PC-3 (cell line): ENCODE measurements at regions not wholly inside any gene's neighbourhood (a gene's known extent, or its start where the extent isn't known, plus 50 kb on each side); places are given as distances from the start of the nearest gene placed in this dataset.

ENCODE experiments used
- ATAC-seq: fragments of 200-7000 bp; cut with Tn5 transposase; 2 replicates; pipeline ENCODE4 v1.9.1; 2020; ENCODE audit warnings: mild to moderate bottlenecking, moderate library complexity
- BruUV-seq: library from RNA; stranded (reverse); fragments of 400-500 nt; replicated peaks from 2 replicates; lab custom pipeline; 2021; lab: Mats Ljungman, UMichigan
- CTCF ChIA-PET: fragments of 300-600 bp; sonication (Branson Sonifier 250); formaldehyde crosslinking; loops from one replicate; lab custom pipeline; 2022; ENCODE audit warnings: antibody characterized with exemption; lab: Charles Lee
- POLR2A ChIA-PET: fragments of 300-600 bp; sonication (Branson Sonifier 250); formaldehyde crosslinking; loops from one replicate; lab custom pipeline; 2022; ENCODE audit warnings: antibody characterized with exemption; ENCODE audit not compliant: unreplicated experiment; lab: Charles Lee
- DNase-seq: peaks from one replicate; pipeline ENCODE4 v3.0.0-alpha.2; 2015
- H2AFZ ChIP-seq: fragments of 300-600 bp; sonication (generic); 2 replicates; pipeline ENCODE4 v1.6.0; 2016; ENCODE audit warnings: antibody characterized with exemption, low read length
- H3F3A ChIP-seq: fragments of 300-600 bp; sonication (generic); one replicate; pipeline ENCODE4 v1.6.0; 2017; ENCODE audit warnings: antibody characterized with exemption, low read length, control low read depth, mild to moderate bottlenecking; ENCODE audit not compliant: unreplicated experiment
- H3K27ac ChIP-seq: fragments of 300-600 bp; sonication (generic); 2 replicates; pipeline ENCODE4 v1.5.1; 2016; ENCODE audit warnings: mild to moderate bottlenecking, low read length
- H3K27me3 ChIP-seq: fragments of 300-600 bp; sonication (generic); 2 replicates; pipeline ENCODE4 v1.6.1; 2016; ENCODE audit warnings: low read length, mixed read lengths
- H3K36me3 ChIP-seq: fragments of 300-600 bp; sonication (generic); 2 replicates; pipeline ENCODE4 v1.6.1; 2016; ENCODE audit warnings: low read depth, mixed run types, low read length, mixed read lengths
- H3K4me1 ChIP-seq: fragments of 300-600 bp; sonication (generic); 2 replicates; pipeline ENCODE4 v1.5.1; 2016; ENCODE audit warnings: low read length; ENCODE audit not compliant: insufficient read depth
- H3K4me2 ChIP-seq: fragments of 300-600 bp; sonication (generic); 2 replicates; pipeline ENCODE4 v1.6.0; 2016; ENCODE audit warnings: low read length
- H3K4me3 ChIP-seq: fragments of 300-600 bp; sonication (generic); 2 replicates; pipeline ENCODE4 v1.5.1; 2016; ENCODE audit warnings: mild to moderate bottlenecking, low read length, mixed read lengths
- H3K79me2 ChIP-seq: fragments of 300-600 bp; sonication (generic); 2 replicates; pipeline ENCODE4 v1.6.1; 2017; ENCODE audit warnings: low read length, mixed read lengths
- H3K9ac ChIP-seq: fragments of 300-600 bp; sonication (generic); 2 replicates; pipeline ENCODE4 v1.6.0; 2016; ENCODE audit warnings: mild to moderate bottlenecking, low read length
- H3K9me2 ChIP-seq: fragments of 300-600 bp; sonication (generic); replicated peaks from 2 replicates; pipeline ENCODE4 v1.6.1; 2016; ENCODE audit warnings: mixed run types, low read length, mixed read lengths
- H3K9me3 ChIP-seq: fragments of 300-600 bp; sonication (generic); 2 replicates; pipeline ENCODE4 v1.6.1; 2016; ENCODE audit warnings: low read length, mixed read lengths
- H4K20me1 ChIP-seq: fragments of 300-600 bp; sonication (generic); 2 replicates; pipeline ENCODE4 v1.6.1; 2016; ENCODE audit warnings: low read length, mixed read lengths
- EZH2 ChIP-seq: fragments of 300-600 bp; sonication (generic); IDR thresholded peaks from one replicate; pipeline ENCODE4 v1.6.1; 2017; ENCODE audit warnings: antibody characterized with exemption, mild to moderate bottlenecking, low read length; ENCODE audit not compliant: unreplicated experiment
- EZH2phosphoT487 ChIP-seq: fragments of 300-600 bp; sonication (generic); IDR thresholded peaks from 2 replicates; pipeline ENCODE4 v1.6.1; 2018; ENCODE audit warnings: mild to moderate bottlenecking, antibody characterized with exemption, low read length, borderline replicate concordance
- intact Hi-C: fragments of 100-400 bp; cut with micrococcal nuclease; formaldehyde crosslinking; loops from 2 replicates; pipeline ENCODE4 v1.9.0; 2023
- TF ChIP-seq, protein P1 (sequence below): fragments of 300-600 bp; sonication (generic); conservative IDR thresholded peaks from 2 replicates; pipeline ENCODE4 v1.5.1; 2017; ENCODE audit warnings: antibody characterized with exemption, low read depth, mild to moderate bottlenecking, low read length

DNA sequence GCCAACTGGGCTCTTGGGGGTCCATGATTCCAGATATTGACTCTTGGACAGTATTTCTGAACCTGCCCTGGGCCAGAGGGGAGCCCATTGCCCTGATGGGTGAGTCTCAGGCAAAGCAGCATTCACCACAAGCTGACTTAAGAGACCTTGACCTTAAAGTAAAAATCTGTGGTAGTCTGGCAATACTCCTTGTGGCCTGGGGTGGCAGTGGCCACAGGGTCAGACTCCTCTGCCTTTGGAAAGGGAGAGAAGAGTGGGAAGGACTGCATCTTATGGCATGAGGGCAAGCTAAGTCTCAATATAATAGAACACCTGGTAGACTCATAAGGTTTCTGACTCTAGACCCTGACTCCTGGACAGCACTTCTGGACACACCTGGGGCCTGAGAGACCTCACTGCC is 340.3 kb upstream of the MAD2L1 start:
- no peaks in the 10 kb centered on the region for H3F3A ChIP-seq
- BruUV-seq: no TSS peak
- H3K79me2 ChIP-seq: no peaks in the 10 kb centered on the region
- no peaks in the 10 kb centered on the region for H3K9me3 ChIP-seq
- CTCF ChIA-PET: no interaction called here
- H3K4me1 ChIP-seq: no peaks in the 10 kb centered on the region
- DNase-seq (no peak), ATAC-seq (no peak)
- no peaks in the 10 kb centered on the region for H4K20me1 ChIP-seq
- H3K27me3 ChIP-seq: no peaks in the 10 kb centered on the region
- no peak overlapping the region for H2AFZ ChIP-seq
- intact Hi-C loops: no loop called here
- no peaks in the 10 kb centered on the region for H3K9me2 ChIP-seq
- no peak overlapping the region for H3K9ac ChIP-seq
- POLR2A ChIA-PET: no interaction called here
- H3K4me2 ChIP-seq: no peak overlapping the region
- no peak overlapping the region for H3K27ac ChIP-seq
- H3K36me3 ChIP-seq: no peaks in the 10 kb centered on the region
- TF ChIP-seq, protein P1, sequence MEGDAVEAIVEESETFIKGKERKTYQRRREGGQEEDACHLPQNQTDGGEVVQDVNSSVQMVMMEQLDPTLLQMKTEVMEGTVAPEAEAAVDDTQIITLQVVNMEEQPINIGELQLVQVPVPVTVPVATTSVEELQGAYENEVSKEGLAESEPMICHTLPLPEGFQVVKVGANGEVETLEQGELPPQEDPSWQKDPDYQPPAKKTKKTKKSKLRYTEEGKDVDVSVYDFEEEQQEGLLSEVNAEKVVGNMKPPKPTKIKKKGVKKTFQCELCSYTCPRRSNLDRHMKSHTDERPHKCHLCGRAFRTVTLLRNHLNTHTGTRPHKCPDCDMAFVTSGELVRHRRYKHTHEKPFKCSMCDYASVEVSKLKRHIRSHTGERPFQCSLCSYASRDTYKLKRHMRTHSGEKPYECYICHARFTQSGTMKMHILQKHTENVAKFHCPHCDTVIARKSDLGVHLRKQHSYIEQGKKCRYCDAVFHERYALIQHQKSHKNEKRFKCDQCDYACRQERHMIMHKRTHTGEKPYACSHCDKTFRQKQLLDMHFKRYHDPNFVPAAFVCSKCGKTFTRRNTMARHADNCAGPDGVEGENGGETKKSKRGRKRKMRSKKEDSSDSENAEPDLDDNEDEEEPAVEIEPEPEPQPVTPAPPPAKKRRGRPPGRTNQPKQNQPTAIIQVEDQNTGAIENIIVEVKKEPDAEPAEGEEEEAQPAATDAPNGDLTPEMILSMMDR: no peak
- TF ChIP-seq EZH2 (no peak), EZH2phosphoT487 (no peak)
- H3K4me3 ChIP-seq: no peak overlapping the region

DNA sequence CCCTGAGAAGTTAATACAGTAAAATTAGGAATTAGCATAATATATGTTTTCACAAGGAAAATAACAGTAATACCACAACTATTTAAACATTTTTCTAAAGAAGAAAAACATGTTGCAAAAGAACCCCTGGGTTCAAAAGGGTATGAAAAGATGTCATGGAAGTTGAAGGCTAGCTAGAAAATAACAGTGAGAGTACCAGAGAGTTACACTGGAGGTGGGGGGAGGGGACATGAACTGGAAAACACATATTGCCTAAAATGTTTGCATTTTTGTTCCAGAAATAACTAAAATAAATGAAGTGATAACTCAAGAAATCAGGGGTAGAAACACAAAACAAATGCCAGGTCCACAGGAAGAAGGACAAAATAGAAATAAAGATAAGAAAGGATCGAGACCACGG is 336.6 kb upstream of the MAD2L1 start:
- CTCF ChIA-PET: no interaction called here
- no TSS peak for BruUV-seq
- Histone ChIP-seq H3K79me2 (no peaks in the 10 kb centered on the region), H3K27ac (no peak overlapping the region), H3K36me3 (no peaks in the 10 kb centered on the region), H3K9me3 (no peaks in the 10 kb centered on the region), H2AFZ (no peak overlapping the region), H3K4me2 (no peak overlapping the region), H3K4me3 (no peak overlapping the region), H3F3A (no peaks in the 10 kb centered on the region), H3K27me3 (no peaks in the 10 kb centered on the region), H3K9me2 (no peaks in the 10 kb centered on the region), H3K4me1 (no peaks in the 10 kb centered on the region), H3K9ac (no peak overlapping the region), H4K20me1 (no peaks in the 10 kb centered on the region)
- DNase-seq: no peak
- ATAC-seq: no peak
- TF ChIP-seq, protein P1: no peak
- TF ChIP-seq EZH2 (no peak), EZH2phosphoT487 (no peak)
- intact Hi-C loops: no loop called here
- POLR2A ChIA-PET: no interaction called here

DNA sequence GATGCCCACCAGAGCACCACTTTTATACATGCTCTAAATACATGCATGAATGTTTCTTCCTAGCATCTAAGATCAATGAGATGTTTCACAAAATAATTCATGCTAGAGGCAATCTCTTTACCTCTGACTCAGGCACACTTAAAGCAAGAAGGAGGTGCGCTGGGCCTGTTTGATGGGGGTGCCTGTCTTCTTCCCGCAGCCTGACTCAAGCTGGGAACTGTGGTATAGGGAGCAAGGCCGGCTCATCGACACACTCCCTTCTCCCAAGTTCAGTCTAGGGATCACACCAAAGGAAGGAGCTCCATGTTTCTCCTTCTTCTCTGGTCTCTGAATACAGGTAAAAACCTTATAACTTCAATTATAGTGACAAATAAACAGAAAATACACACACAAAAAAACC is 333.8 kb upstream of the MAD2L1 start:
- no peak overlapping the region for H2AFZ ChIP-seq
- no peaks in the 10 kb centered on the region for H4K20me1 ChIP-seq
- no peak overlapping the region for H3K27ac ChIP-seq
- H3F3A ChIP-seq: no peaks in the 10 kb centered on the region
- intact Hi-C loops: no loop called here
- no peak overlapping the region for H3K4me2 ChIP-seq
- DNase-seq (no peak), ATAC-seq (no peak)
- BruUV-seq: no TSS peak
- CTCF ChIA-PET: no interaction called here
- no peaks in the 10 kb centered on the region for H3K4me1 ChIP-seq
- H3K27me3 ChIP-seq: no peaks in the 10 kb centered on the region
- TF ChIP-seq, protein P1: no peak
- TF ChIP-seq EZH2phosphoT487: no peak
- TF ChIP-seq EZH2: no peak
- H3K36me3 ChIP-seq: no peaks in the 10 kb centered on the region
- POLR2A ChIA-PET: interaction anchor here (0.6 kb wide), 1 partner anchor 897 kb away, joined by 4 read pairs; no protein-coding TSS in a partner anchor
- no peaks in the 10 kb centered on the region for H3K9me3 ChIP-seq
- no peaks in the 10 kb centered on the region for H3K79me2 ChIP-seq
- no peak overlapping the region for H3K4me3 ChIP-seq
- no peaks in the 10 kb centered on the region for H3K9me2 ChIP-seq
- H3K9ac ChIP-seq: no peak overlapping the region
